Muscle layer of colon (tissue), 2 donors: ENCODE measurements at regions not wholly inside any gene's neighbourhood (a gene's known extent, or its start where the extent isn't known, plus 50 kb on each side); places are given as distances from the start of the nearest gene placed in this dataset.
A peak's percentile ranks its signal among the peaks of the same experiment; 100 is the strongest.

Experiments used
- H3K27ac ChIP-seq: one replicate; pipeline ENCODE4 v1.7.0; 2013; ENCODE audit warnings: low read depth, mild to moderate bottlenecking, low read length, moderate library complexity
- H3K27me3 ChIP-seq, 2 donors: one replicate each; pipeline ENCODE4 v1.7.0; 2013; ENCODE audit warnings: low read length in 2 of 2, mild to moderate bottlenecking in 2 of 2; ENCODE audit not compliant: insufficient read depth in 2 of 2, control insufficient read depth in 1 of 2
- H3K36me3 ChIP-seq: one replicate; pipeline ENCODE4 v1.7.0; 2013; ENCODE audit warnings: mild to moderate bottlenecking, low read length; ENCODE audit not compliant: insufficient read depth
- H3K4me1 ChIP-seq: one replicate; pipeline ENCODE4 v1.7.0; 2013; ENCODE audit warnings: mild to moderate bottlenecking, low read length; ENCODE audit not compliant: insufficient read depth
- H3K4me3 ChIP-seq, 2 donors: one replicate each; pipeline ENCODE4 v1.7.0; 2013; ENCODE audit warnings: low read length in 2 of 2, low read depth in 1 of 2, mild to moderate bottlenecking in 1 of 2, moderate library complexity in 1 of 2
- H3K9ac ChIP-seq: one replicate; pipeline ENCODE4 v1.7.0; 2013; ENCODE audit warnings: low read length
- H3K9me3 ChIP-seq: one replicate; pipeline ENCODE4 v1.7.0; 2013; ENCODE audit warnings: mild to moderate bottlenecking, low read length
- donor health status: abdominal sarcoma.
- donor health status: Adenocarcinoma of cecum.

- no peaks in the 10 kb centered on the region for H3K9me3 ChIP-seq
- H3K27ac ChIP-seq, result no peak overlapping the region
- H3K36me3 ChIP-seq, result no peaks in the 10 kb centered on the region
- H3K27me3 ChIP-seq, result peaks cover 0 to 10% of the 10 kb centered on the region in 2 donors
- H3K4me3 ChIP-seq, result peak overlapping the region in 1 of 2 donors; percentile 7
- H3K9ac ChIP-seq, result no peak overlapping the region
- H3K4me1 ChIP-seq, result peaks cover 34% of the 10 kb centered on the region
Measured at GRCh38 chr20:51120868-51121267, 98.0 kb upstream of the KCNG1 start.

GRCh38 chr20:51120438-51120837 is 97.5 kb upstream of the KCNG1 start:
- Histone ChIP-seq H3K27me3 (peaks cover 0 to 10% of the 10 kb centered on the region in 2 donors), H3K27ac (no peak overlapping the region), H3K9ac (no peak overlapping the region), H3K36me3 (no peaks in the 10 kb centered on the region), H3K9me3 (no peaks in the 10 kb centered on the region), H3K4me3 (peak overlapping the region in 1 of 2 donors; percentile 7), H3K4me1 (peaks cover 33% of the 10 kb centered on the region)

GRCh38 chr20:51119914-51120313 is 97.0 kb upstream of the KCNG1 start:
- H3K27me3 ChIP-seq, result peaks cover 0 to 10% of the 10 kb centered on the region in 2 donors

GRCh38 chr20:51118985-51119527 is 96.1 kb upstream of the KCNG1 start:
- Histone ChIP-seq H3K9me3 (no peaks in the 10 kb centered on the region), H3K27ac (no peak overlapping the region), H3K36me3 (no peaks in the 10 kb centered on the region), H3K4me1 (peaks cover 33% of the 10 kb centered on the region), H3K27me3 (peaks cover 0 to 10% of the 10 kb centered on the region in 2 donors), H3K4me3 (no peak overlapping the region), H3K9ac (no peak overlapping the region)

More at GRCh38 chr20:51119914-51120313, 97.0 kb upstream of the KCNG1 start:
- H3K4me1 ChIP-seq, result peaks cover 33% of the 10 kb centered on the region
- no peak overlapping the region for H3K9ac ChIP-seq
- no peaks in the 10 kb centered on the region for H3K36me3 ChIP-seq
- no peak overlapping the region for H3K27ac ChIP-seq
- no peaks in the 10 kb centered on the region for H3K9me3 ChIP-seq
- no peak overlapping the region for H3K4me3 ChIP-seq

GRCh38 chr20:51118216-51118615 is 95.3 kb upstream of the KCNG1 start:
- no peaks in the 10 kb centered on the region for H3K9me3 ChIP-seq
- H3K27ac ChIP-seq, result no peak overlapping the region
- H3K4me1 ChIP-seq, result peaks cover 30% of the 10 kb centered on the region
- no peak overlapping the region for H3K4me3 ChIP-seq
- H3K27me3 ChIP-seq, result peaks cover 0 to 10% of the 10 kb centered on the region in 2 donors
- no peak overlapping the region for H3K9ac ChIP-seq
- H3K36me3 ChIP-seq, result no peaks in the 10 kb centered on the region

GRCh38 chr20:51116765-51117686 is 94.1 kb upstream of the KCNG1 start:
- no peak overlapping the region for H3K9ac ChIP-seq
- no peak overlapping the region for H3K27ac ChIP-seq

GRCh38 chr20:51111290-51111689 is 88.4 kb upstream of the KCNG1 start:
- no peaks in the 10 kb centered on the region for H3K9me3 ChIP-seq
- H3K9ac ChIP-seq, result no peak overlapping the region
- no peak overlapping the region for H3K4me3 ChIP-seq
- H3K27me3 ChIP-seq, result peaks cover 0 to 12% of the 10 kb centered on the region in 2 donors
- no peak overlapping the region for H3K27ac ChIP-seq
- no peaks in the 10 kb centered on the region for H3K36me3 ChIP-seq
- H3K4me1 ChIP-seq, result no peaks in the 10 kb centered on the region

More at GRCh38 chr20:51116765-51117686, 94.1 kb upstream of the KCNG1 start:
- Histone ChIP-seq H3K27me3 (peaks cover 0 to 10% of the 10 kb centered on the region in 2 donors), H3K4me1 (peaks cover 18% of the 10 kb centered on the region), H3K9me3 (no peaks in the 10 kb centered on the region), H3K4me3 (no peak overlapping the region), H3K36me3 (no peaks in the 10 kb centered on the region)

- H3K4me1 ChIP-seq, result no peaks in the 10 kb centered on the region
- no peak overlapping the region for H3K9ac ChIP-seq
- H3K27me3 ChIP-seq, result peaks cover 0 to 12% of the 10 kb centered on the region in 2 donors
- no peaks in the 10 kb centered on the region for H3K36me3 ChIP-seq
- no peaks in the 10 kb centered on the region for H3K9me3 ChIP-seq
- H3K27ac ChIP-seq, result no peak overlapping the region
- no peak overlapping the region for H3K4me3 ChIP-seq
Measured at GRCh38 chr20:51108638-51109363, 85.9 kb upstream of the KCNG1 start.

GRCh38 chr20:51106011-51106410 is 83.1 kb upstream of the KCNG1 start:
- Histone ChIP-seq H3K4me1 (no peaks in the 10 kb centered on the region), H3K27me3 (peaks cover 0 to 12% of the 10 kb centered on the region in 2 donors), H3K9ac (no peak overlapping the region), H3K9me3 (no peaks in the 10 kb centered on the region), H3K4me3 (no peak overlapping the region), H3K36me3 (no peaks in the 10 kb centered on the region), H3K27ac (no peak overlapping the region)

- H3K4me1 ChIP-seq, result no peaks in the 10 kb centered on the region
- H3K36me3 ChIP-seq, result no peaks in the 10 kb centered on the region
Measured at GRCh38 chr20:51104960-51105920, 82.3 kb upstream of the KCNG1 start.

More at GRCh38 chr20:51104960-51105920, 82.3 kb upstream of the KCNG1 start:
- Histone ChIP-seq H3K27me3 (peaks cover 0 to 8% of the 10 kb centered on the region in 2 donors), H3K9ac (no peak overlapping the region), H3K9me3 (no peaks in the 10 kb centered on the region), H3K27ac (no peak overlapping the region), H3K4me3 (no peak overlapping the region)
